NCI-H1694 treated with DMSO at 0.1 percent for 48 hours (cell line): ENCODE measurements at regions not wholly inside any gene's neighbourhood (a gene's known extent, or its start where the extent isn't known, plus 50 kb on each side); places are given as distances from the start of the nearest gene placed in this dataset.

ENCODE experiments used
- DNase-seq: peaks from one replicate; lab custom pipeline; 2025; lab: John Stamatoyannopoulos, UW

GRCh38 chr15:94912760-94913159, 681.4 kb downstream of the MCTP2 start:
- DNase-seq, result no peak

GRCh38 chr15:94917068-94917467, 685.7 kb downstream of the MCTP2 start:
- DNase-seq, result no peak

DNA sequence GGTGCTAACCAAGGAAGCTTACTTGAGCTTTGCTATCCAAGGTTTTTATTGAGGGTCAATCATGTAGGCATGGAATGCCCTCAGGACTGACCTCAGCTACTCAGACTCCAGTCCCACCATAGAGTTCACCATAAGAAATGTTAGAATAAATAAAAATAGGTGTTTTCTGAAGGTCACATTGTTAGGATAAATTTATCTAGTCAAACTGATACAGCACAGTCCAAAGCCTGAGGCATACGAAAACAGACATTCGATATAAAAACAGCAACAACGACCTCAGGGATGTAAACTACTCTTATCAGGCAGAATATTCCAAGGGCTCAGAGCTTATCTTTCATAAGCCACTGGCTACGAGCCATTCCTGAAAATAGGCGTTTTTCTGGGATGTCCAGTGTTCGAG, 690.6 kb downstream of the MCTP2 start:
- no peak for DNase-seq

DNA sequence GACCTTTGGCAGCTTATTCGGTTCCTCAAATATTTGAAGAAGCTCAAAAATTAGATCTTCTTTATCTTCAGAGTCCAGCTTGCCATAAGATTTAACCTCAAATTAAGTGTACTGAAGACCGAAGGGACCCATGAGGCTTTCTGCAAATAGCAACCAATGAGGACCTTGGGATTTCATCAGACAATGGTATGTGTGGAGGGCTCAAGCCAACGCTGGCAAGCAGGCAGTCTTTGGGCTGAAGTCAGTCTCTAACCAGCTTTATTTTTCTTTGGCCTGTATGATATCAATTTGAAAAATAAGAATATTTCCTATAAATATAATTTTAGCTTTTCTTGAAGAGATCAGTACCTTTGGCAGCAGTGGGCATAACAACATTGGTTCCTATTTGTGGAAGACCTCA, 692.7 kb downstream of the MCTP2 start:
- no peak for DNase-seq

GRCh38 chr15:94924971-94925598, 693.7 kb downstream of the MCTP2 start:
- DNase-seq, result no peak

- no peak for DNase-seq
Observed at GRCh38 chr15:94925680-94926079, 694.3 kb downstream of the MCTP2 start.

GRCh38 chr15:94927003-94927402, 695.6 kb downstream of the MCTP2 start:
- DNase-seq, result no peak

GRCh38 chr15:94929282-94929681, 697.9 kb downstream of the MCTP2 start:
- DNase-seq, result no peak

DNA sequence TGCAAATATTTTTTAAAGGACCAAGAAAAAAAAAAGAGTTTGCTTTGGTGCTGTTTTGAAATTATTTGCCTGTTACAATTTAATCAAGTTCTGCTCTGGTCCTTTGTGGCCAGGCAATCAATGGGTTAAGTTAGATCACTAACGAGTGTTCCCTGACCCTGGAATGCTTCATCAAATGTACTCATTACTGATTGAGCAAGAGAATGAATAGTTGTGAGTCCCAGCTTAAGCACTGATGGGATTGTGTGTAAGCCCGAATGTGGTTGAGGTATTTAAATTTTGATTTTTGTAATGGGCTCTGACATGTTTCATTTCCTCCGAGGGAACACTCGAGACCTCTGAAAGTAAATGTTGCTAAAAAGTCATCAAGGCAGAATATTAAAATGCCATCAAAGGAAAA, 699.1 kb downstream of the MCTP2 start:
- no peak for DNase-seq

DNA sequence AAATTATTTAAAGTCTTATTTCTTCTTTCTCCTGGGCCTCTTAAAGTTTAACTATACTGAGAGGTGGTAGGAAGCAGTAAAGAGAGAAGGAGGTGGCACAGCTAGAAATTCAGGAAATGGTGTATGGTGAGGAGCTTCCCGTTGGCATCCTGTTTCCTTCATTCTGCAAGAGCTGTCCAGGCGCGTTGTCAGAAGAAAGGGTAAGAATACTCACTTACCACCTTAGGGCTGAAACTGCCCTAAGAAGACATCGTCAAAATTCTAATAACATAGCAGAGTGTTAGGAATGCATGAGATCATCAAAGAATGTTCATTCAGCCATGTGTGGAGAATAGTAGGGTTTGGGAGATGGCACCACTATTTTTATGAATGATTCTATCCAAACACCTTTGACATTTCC, 699.6 kb downstream of the MCTP2 start:
- DNase-seq, result no peak

DNA sequence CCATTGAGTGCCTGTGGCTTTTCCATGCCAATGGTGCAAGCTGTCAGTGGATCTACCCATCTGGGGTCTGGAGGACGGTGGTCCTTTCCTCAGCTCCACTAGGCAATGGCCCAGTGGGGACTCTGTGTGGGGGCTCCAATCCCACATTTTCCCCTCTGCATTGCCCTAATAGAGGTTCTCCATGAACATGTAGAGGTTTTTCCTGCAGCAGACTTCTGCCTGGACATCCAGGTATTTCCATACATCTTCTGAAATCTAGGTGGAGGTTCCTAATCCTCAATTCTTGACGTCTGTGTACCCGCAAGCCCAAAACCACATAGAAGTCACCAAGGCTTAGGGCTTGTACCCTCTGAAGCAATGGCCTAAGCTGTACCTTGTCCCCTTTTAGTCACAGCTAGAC, 703.1 kb downstream of the MCTP2 start:
- DNase-seq, result no peak

- DNase-seq, result no peak
Observed at GRCh38 chr15:94937242-94937641, 705.9 kb downstream of the MCTP2 start.

DNA sequence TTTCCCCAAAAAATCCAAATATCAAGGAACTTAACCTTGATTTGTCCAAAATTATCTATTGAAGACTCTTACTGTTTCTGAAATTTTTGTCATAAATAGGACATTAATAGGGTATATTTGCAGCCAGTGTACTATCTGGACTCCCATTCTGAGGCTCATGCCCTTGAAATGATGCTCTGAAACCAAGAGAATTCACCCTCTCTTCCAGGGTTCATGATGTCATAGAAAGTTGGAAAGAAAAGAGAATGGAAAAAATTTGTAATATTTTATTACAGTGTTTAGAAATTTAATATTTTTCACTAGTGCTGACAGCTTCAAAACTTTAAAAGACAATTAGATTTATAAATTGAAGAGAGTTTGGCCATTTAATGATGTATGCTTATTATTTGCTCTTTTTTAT, 712.5 kb downstream of the MCTP2 start:
- no peak for DNase-seq

DNA sequence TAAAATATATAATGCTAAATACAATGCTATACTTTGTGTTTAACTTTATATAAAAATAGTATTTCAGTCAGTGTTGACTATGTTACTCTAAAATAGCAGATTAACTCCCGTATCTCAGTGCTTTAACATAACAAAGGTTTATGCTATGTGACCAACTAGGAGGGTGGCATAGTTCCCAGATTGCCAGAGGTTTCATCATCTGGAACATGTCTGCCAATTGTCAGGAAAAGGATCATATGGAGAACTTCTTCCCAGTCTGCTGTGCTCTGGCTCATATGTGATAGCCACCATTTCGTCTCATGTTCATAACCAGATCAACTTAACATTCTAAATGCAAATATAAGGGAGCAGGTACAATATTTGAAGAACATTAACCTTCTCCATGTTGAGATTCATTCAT, 720.2 kb downstream of the MCTP2 start:
- no peak for DNase-seq

- no peak for DNase-seq
Observed at GRCh38 chr15:94963953-94964352, 732.6 kb downstream of the MCTP2 start.

DNA sequence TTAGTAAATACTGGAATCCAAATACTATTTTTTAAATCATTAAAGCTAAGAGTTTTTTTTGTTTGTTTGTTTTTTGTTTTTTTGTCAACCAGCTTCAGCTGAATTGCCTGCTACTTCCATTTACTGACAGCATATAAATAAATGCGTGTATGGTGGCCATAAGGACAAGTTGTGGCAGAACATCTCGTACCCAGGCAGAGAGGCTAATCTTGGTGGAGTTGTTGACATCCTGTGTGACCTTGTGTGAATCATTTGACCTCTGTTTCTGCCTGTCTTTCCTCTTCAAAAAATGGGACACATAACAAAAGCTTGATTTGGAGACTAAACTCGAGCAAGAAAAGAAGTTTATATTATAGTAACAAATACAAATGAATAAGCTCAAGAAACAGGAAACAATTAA, 734.2 kb downstream of the MCTP2 start:
- no peak for DNase-seq

- DNase-seq, result no peak
Observed at GRCh38 chr15:94968133-94968532, 736.8 kb downstream of the MCTP2 start.

- no peak for DNase-seq
Observed at GRCh38 chr15:94970096-94970495, 738.7 kb downstream of the MCTP2 start.

GRCh38 chr15:94970802-94971201, 739.4 kb downstream of the MCTP2 start:
- DNase-seq, result no peak

GRCh38 chr15:94972314-94972713, 741.0 kb downstream of the MCTP2 start:
- DNase-seq, result no peak

- DNase-seq, result no peak
Observed at GRCh38 chr15:94987085-94987484, 755.7 kb downstream of the MCTP2 start.

DNA sequence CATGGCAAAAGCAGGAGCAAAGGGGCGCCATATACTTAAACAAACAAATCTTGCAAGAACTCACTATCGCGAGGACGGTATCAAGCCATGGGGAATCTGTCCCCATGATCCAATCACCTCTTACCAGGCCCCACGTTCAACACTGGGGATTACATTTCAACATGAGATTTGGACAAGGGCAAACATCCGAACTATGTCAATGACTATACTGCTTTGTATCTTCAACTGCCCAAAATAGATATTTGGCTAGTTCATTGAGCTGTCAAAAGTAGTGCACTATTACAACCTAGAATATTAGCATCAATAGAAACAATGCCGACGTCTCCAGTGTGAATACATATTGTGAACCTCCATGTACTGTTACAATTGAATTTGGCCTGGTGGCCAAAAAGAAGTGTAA, 760.4 kb downstream of the MCTP2 start:
- no peak for DNase-seq

GRCh38 chr15:95009635-95010034, 778.3 kb downstream of the MCTP2 start:
- DNase-seq, result no peak

GRCh38 chr15:95013381-95013780, 782.0 kb downstream of the MCTP2 start:
- DNase-seq, result no peak
